ENCODE measurements at regions not wholly inside any gene's neighbourhood (a gene's known extent, or its start where the extent isn't known, plus 50 kb on each side); places are given as distances from the start of the nearest gene placed in this dataset.
"Not testable (repeated sequence)": the region's sequence is repeated elsewhere in the genome, so short reads cannot be mapped to it uniquely, and the experiment has no call there.

DNA sequence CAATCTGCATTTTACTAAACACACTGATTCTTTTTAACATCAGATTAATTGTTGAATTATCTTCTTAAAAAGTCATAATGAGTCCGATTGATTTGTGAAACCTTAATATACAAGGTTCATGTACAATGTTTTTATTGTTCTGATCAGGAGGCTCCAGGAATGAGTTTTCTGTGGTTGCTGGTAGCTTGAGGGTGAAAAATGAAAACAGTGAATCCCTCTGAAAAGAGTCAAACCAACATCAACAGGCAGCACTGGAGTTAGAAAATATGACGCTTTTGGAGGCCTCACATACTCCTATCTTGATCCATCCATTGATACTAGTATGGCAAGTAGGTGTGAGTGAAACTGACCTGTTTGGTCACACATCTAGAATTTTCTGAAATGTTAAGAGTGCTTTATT lies 216.3 kb upstream of the ETAA1 start:
- DNase-seq, result no peak

DNA sequence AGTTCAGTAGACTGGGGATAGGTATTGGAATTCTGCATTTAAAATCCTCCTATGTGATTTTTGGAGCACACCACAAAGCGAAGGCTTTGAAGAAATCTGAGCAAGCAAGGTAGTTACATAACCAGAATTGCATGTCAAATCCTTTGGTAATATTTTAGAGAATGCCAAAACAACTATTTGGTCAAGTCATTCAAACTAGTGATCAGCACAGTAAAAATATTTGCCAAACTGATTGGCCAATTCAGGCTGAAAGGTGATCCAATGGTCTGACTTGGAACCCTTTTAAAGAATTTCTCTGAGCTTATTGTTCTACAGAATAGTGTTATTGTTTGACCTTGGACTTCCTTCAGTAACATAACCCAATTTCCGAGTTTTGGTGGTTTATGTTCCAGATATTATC lies 214.2 kb upstream of the ETAA1 start:
- no peak for DNase-seq

DNA sequence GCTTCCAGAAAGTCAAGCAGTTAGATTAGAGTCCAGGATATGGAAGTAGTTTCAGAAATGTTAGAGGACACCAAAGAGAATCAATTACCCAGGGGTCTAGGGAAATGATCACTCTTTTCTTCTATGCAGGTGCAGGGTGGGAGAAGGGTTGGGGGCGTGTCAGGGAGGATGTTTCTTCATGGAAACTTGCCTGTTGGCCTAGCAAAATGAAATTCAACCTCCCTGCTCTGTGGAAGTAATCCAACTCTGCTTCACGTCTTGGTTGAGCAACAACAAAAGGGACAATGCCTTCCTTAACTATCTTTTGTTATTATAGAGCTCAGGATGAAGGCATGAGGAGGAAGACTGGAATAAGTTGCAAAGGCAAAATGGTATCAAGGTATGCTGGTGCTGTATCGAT lies 210.8 kb upstream of the ETAA1 start:
- no peak for DNase-seq

DNA sequence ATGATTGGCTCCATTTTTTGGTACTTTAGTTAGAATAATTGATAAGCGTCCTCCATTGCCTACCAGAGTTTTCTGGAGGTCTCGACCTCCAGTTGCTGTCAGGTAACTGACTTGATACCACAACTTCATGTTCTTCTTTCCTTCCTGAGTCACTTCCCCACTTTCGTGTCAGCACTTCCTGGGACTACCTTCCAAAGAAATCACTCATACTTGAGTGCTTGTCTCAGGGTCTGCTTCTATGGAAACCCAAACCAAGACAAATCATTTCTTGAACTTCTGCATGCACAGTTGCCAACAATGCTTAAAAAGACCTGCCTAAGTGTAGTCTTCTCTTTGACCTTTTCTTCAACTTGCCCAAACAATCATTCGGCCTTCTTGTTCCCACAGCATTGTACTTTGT lies 210.3 kb upstream of the ETAA1 start:
- DNase-seq, result no peak

DNA sequence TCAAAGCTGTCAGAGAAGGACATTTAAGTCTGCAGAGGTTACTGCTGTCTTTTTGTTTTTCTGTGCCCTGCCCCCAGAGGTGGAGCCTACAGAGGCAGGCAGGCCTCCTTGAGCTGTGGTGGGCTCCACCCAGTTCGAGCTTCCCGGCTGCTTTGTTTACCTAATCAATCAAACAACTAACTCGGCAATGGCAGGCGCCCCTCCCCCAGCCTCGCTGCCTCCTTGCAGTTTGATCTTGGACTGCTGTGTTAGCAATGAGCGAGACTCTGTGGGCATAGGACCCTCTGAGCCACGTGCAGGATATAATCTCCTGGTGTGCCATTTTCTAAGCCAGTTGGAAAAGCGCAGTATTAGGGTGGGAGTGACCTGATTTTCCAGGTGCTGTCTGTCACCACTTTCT lies 201.8 kb upstream of the ETAA1 start:
- DNase-seq, result not testable (repeated sequence)

DNA sequence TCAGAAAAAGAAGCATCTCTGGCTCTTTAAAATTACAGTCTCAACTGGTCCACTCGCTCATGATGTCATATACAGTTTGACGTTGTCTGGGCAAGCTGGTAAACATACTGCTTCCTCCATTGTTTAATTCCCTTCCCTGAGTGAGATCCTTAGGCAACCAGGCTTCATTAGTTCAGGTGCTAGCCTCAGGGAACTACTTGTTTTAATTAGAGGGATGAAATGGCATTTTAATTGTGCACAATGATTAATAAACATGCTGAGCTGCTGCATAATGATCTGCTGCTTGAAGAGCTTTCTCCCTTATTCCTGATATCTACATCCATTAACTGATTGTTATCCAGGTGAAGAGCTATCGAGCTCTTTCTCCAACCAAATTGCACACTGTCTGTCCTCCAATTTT lies 195.6 kb upstream of the ETAA1 start:
- DNase-seq, result no peak

DNA sequence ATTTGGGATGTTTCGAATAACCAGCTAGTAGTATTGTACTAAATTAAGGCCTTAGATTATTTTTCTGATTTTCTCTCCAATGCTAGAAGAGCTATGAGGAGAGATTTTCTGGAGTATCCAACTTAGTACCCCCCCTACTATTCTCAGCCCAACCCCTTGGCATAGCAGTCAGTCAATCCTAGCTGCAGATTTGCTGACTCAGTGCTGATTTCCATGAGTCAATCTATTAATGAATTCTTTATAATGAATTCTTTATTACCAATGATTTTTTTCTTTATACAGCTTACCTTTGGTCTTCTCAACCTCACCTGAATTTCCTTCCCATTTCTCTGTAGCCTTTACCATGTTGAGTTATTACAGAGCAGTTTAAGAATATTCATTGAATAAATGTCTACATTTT lies 192.8 kb upstream of the ETAA1 start:
- DNase-seq, result no peak

DNA sequence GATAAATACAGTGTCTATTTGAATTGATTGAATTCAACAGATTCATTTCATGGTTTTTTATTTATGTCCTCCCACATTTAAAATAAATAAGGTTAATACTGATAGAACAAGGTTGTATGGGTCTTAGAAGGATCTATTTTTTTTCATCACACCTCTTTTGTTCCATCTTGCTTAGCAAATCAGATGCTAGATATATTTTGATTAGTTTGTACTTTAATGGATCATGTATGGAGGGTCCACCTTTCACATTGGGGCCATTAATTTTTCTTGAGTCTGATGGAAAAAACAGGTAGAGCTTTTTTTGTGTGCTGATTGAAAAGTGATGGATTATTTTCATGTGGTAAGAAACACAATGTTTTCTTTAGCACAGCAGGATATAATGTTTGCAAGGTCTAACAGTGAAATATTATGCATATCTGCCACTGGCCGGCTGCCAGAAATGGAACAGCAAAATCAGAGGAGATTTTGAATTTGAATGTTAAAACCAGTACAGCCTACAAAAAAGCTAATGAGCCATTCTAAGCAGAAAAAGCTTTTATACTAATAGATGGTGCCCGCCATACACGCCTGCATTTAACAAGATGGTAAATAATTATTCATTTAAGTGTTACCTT lies 188.1 kb upstream of the ETAA1 start:
- no peak for DNase-seq

DNA sequence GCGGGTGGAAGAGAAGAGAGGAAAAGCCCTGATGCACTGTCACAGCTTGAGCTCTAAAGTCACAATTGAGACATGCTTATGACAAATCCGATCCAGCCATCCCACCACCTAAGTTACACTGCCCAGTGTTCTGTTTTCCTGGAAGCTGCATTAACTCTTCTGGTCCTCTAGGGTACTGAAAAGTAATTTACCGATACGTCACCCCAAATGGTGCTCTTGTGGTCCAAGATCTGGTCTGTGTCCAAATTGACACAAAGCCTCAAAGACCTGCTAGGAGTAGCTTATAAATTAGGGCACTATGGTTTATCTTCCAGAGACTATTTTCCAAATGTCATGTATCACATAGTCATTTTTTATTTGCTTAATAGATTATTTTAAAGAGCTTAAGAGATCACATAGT lies 186.7 kb upstream of the ETAA1 start:
- no peak for DNase-seq

DNA sequence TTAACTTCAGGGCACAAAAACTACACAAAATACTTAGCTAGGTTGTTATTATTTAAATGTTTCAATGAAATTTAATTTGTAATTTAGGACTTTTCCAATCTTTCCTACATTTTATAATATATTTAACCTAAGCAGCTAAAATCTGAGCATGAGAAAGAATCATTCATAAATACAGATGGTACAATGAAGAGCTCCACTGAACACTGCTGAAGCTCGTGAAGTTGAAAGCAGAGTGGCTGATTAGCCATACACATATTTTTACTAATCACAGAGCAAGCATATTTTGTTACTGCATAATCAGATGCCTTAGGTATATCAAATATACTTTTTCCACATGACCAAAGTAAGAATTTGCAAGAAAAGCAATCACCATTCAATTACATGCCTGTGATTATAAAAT lies 184.9 kb upstream of the ETAA1 start:
- no peak for DNase-seq

DNA sequence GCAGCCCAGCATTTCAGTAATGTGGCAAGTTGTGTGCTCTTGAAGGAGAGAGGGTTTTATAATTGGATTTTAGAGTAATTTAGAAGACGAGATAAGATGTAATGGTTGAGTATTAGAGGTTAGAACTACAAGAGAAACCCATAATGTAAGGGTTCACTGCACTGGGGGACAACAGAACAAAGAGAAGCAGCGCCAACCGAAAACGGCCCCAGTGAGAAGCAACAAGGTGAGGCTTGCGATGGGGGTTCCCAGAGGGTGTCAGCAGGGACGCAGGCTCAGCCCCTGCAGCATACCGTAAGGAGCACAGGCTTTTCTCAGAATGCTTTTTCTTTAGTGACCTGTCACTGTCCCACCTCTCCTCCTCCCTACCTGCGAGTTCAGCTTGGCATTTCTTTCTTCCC lies 183.9 kb upstream of the ETAA1 start:
- DNase-seq, result no peak

DNA sequence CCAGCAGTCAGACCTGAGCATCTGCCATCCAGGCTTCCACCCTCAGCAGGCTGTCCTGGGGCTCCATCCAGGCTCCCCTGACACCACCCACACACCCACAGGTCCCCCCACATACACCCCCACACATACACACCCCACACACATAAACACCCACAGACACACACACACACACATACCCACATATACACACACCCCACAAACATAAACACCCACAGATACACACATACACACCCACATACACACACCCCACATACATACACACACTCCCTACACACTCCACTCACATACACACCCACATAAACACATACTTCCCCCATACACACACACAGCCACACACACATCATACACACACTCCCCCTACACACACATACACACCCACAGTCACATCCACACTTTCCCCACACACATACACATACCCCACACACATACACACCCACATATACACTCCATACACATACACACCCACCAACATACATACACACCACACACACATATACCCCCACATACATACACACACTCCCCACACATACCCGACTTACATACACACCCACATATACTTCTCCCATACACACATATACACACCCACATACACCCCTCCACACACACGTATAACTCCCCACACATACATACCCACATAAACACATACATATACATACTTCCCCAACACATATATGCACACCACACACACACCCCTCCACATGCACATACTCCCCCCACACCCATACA lies 183.3 kb upstream of the ETAA1 start:
- no peak for DNase-seq

DNA sequence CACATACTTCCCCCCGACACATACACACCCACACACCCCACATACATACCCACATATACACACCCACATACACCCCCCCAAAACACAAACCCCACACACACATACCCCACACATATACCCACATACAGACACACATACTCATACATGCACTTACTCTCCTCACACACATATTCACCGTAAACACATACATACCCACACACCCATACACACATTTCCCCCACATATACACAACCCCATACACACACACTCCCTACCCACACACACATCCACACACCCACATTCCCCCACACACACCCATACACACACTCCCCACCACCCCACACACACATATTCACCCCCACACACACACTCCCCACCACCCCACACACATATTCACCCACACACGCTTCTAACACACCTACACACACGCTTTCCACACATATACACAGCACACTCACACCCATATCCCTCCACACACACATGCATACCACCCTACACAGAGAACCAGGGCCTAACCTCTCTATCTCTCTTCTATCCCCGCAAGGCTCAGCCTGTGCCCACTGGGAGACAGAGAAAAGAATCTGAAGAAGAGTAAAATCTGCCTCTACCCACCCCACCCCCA lies 182.4 kb upstream of the ETAA1 start:
- no peak for DNase-seq

DNA sequence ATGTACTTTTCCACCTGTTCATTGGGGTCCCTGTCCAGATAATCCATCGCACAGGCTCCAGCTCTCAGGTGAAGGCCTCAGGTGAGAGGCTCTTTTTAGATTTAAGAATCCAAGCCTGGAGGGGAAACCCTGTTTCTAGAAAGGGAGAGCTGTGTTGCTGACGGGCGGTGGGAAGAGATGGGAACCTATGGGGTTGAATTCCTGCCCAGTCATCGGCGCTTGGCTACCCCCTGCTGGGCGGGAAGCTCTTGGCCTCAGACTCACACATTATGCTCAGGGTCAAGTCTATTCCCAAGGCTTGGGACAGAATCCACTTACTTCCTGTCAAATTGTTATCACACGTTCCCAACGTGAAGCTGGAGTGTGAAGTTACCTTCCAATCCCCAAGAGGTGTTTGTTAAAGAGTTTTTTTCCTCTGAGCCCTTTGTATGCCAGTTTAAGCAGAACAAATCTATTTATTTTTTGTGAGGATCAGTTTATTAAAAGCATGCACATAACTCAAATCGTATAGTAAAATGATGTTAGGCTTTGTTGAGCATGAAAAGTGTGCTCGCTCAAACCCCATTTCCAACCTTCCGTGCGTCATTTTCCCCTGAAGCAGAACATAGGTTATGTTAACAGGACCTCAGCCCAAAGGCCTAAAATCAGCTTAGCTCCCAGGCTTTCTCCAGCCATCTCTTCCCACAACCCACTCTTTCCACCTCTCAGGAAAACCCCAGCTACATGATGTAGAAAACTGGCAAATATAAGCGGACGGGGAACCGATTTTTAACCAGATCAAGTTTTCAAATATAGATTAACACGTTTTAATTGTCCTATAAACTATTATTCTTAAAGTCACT lies 181.7 kb upstream of the ETAA1 start:
- peak in 1 of 56 donors; percentile 1 for DNase-seq

DNA sequence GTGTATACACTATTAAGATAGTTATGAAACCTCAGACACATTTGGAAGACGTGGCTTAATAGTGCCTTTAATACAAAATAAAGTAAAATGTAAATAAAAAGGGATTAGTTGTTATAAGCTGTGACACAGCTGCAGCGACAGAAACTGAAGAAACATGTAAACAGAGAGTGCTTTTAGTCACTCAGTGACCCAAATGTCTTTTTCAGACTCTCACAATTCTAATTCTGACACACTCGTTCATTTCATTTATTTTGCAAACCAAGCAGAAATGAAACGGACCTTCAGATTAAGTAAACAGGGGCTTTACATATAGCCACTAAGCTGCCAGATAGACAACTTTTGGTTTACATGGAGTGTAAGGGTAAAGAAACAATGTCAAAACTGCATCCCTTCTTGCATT lies 181.0 kb upstream of the ETAA1 start:
- no peak for DNase-seq

DNA sequence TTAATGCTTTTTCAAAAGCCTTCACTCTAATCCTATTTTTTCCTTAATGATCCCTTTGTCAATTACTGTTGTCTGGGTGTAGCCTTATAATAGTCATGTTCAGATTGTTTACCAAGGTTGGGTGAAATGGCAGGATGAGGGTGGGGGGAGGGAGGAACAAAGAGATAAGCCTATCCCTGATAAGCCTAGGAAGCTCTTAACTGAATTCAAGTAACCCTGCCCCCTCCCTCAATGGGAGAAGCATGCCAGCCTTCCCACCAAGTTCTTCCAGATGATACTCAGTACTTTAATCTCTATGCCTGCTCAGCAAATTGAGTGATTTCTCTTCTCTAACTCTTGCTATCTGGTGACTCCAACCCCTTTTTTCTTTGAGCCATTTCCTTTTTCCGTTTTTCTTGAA lies 180.3 kb upstream of the ETAA1 start:
- no peak for DNase-seq

DNA sequence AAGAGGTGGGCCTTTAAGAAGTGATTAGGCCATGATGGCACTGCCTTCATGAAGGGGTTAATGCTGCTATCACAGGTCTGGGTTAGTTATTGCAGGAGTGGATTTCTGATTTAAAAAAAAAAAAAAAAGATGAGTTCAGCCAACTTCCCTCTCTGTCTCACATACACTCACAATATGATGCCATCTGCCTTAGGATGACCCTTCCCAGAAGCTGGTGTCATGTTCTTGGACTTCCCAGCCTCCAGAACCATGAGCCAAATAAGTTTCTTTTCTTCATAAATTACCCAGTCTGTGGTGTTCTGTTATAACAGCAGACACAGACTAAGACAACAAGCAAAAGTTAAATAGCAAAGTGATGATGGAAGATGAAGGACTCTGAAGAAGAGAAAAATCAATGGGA lies 179.7 kb upstream of the ETAA1 start:
- no peak for DNase-seq

DNA sequence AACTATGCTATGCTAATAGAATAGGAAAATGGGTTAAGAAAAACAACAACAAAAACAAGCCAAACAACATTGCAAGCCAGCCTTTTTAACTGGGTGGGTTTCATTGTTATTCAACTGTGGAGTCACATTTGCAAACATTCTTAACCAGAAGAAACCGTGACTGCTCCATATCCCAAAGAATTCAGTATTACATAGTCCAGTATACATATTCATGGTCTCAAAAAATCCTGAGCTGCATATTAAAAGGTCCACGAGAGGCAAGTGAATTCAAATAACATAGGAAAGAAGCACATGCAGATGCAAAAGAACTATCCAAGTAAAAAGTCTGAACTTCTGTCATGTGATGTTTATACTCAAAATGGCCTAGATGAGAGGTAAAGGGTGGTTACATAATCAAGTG lies 179.1 kb upstream of the ETAA1 start:
- DNase-seq, result no peak

DNA sequence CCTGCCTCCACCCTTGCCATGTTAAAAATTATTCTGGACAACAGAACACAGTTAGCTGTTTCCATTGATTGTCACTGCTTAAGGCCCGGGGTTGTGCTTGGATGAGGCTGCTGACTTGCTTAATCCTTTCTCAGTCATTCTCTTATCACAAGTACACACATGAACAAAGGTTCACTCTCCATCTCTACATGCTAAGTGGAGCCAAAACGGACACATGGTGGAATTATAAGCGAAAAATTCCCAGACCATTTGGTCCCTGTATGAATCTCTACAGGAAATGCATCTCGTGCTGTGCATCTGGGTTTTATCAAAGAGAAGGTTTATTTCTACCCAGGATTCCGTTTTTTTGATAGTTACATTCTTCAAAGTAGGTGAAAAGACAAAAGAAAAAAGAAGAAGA lies 177.5 kb upstream of the ETAA1 start:
- no peak for DNase-seq

DNA sequence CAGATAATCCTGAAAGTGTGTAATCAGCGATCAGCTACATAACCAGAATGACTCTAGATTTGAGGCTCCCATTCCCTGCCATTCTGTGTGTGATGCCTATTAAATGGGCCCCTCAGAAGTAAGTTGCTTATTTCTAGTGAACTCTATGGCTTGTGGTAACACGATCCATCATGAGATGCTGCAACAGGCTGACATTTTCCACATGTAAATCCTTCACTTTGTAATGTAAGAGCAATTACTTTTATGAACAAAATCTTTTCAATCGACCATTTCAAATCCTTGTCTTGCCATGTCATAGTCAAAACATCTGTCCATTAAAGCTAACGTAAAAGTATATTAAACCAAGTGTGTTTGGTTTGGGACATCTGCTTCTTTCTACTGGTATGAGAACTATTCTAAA lies 175.9 kb upstream of the ETAA1 start:
- DNase-seq, result no peak

DNA sequence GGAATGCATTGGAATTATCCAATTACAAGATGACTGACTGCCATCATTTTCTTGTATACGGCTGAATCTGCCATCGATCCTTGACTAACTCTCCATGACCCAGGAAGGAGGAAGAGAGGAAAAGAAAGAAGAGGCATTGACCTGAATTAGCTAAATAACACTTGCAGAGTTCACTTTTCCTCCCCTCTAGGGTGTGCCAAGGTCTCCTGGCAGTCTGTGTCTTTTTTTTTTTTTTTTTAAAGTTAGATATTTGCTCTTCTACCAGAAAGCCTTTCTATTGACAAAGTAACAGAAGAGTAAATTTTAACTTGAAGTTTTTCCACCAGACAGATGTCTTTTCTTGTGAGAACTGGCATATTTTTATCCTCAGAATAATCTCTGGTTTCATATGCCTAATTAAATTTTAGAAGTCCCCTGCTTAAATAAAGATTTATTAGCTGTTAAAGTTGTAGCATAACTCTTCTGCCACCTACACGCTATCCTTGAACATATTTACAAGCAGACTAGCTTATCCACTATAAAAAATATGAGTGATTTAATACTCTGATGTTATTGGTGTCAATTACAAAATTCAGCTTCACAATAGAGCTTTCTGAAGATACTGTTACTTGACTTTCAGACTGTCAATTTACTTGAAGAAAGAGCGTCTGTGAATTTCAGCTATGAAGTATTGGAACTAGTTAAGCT lies 171.7 kb upstream of the ETAA1 start:
- no peak for DNase-seq

DNA sequence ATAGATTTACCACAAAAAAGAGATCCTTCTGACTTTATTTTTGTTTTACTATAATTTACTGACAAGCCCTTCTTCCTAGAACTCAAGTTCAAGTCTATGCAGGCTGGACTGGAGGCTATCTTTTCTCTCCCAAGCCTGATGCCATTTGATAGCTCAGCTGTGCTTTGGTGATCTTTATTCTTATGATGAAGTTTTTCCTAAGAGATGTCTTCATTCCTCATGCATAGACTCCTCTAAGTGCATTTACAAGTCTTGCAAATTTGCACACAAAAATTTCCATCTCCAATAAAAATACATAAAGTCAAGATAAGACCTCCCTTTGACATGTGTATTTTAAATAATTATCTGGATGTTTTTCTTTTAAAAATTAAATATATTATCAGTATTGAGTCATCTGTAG lies 167.4 kb upstream of the ETAA1 start:
- no peak for DNase-seq

Data from nucleus accumbens (tissue), 56 donors.